GM18526 (cell line): ENCODE measurements at regions not wholly inside any gene's neighbourhood (a gene's known extent, or its start where the extent isn't known, plus 50 kb on each side); places are given as distances from the start of the nearest gene placed in this dataset.

Source experiments
- POLR2A ChIP-seq: IDR thresholded peaks from 3 replicates; pipeline ENCODE4 v1.6.1; 2011; ENCODE audit not compliant: insufficient read length; ENCODE audit errors: extremely low read depth

DNA sequence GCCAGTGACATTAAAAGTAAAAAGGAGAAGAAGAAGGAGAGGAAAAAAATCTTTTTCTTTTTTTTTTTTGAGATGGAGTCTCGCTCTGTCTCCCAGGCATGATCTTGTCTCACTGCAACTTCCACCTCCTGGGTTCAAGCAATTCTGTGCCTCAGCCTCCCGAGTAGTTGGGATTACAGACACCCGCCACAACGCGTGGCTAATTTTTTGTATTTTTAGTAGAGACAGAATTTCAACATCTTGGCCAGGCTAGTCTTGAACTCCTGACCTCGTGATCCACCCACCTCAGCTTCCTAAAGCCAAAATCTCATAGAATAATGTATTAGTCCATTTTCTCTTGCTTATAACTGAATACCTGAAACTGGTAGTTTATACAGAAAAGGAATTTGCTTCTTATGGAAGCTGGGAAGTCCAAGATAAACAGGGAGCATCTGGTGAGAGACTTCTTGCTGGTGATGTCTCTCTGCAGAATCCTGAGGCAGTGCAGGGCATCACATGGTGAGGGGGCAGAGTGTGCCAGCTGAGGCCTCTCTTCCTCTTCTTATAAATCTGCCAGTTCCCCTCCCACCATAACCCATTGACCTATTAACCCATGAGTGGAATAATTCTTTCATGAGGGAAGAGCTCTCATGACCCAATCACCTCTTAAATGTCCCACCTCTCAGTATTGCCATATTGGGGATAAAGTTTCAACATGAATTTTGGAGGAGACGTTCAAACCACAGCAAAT, 466.3 kb downstream of the GADD45G start:
- TF ChIP-seq POLR2A, result no peak

- TF ChIP-seq POLR2A, result no peak
These were observed 468.6 kb downstream of the GADD45G start for GRCh38 chr9:90073186-90073945.

DNA sequence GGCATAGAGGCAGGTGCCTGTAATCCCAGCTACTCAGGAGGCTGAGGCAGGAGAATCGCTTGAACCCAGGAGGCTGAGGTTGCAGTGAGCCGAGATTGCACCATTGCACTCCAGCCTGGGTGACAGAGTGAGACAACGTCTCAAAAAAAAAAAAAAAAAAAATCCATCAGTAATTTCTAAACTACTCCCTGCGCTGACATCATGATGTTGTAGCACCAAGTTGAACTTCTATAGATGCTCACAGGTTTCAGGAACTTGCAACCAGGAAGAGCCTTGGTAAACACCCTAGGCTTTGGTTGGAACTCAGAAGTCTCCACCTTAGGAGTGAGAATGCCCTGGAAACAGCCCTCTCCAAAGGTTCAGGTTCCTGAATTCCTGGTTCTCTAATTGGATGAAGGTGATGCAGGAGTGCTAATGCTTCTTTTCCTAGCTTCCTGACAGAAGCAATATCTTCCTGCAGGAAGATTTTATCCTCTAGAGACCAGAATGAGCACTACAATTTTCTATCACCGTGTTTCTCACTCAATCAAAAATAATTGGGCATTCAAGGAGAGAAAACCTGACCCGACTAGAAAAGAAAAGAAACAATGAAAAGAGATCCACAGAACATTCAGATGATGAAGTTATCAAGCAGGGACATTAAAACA, 469.6 kb downstream of the GADD45G start:
- TF ChIP-seq POLR2A, result no peak

DNA sequence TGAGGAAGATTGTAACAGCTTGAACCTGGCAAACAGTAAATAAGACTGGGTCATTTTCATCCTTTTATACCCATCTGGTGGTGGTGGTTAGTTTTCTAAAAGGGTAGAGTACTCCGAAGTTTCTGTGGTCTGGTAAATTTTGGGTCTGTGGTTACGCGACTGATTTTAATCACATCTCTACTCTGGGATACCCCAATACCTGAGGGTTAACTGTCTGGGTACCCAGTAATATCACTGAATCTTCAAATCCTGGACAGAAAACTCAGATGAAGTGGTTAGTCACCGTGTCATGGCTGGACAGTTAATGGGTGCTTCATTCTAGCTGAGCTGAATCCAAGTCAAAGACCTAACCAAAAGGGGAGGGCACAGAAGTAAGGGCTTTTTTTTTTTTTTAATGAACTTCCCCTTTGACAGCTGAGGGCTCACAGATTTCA, 474.2 kb downstream of the GADD45G start:
- no peak for TF ChIP-seq POLR2A

DNA sequence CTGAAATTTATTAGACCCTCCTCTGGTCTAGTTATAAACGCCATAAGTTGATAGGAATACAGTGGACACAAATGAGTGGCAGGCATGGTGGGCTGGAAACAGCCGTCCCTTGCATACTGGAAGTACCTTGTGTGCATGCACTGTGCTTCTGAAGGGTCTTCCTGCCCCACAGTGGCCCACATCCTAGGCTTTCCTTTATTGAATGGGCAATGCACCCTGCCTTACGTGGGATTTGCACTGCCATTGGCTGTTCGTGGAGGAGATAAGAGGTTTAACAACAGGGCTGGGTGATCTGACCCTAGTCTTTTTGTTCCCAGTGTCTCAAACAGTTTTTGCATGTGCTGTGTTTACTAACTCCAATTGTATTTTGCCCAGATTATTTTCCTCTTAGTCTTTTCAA, 480.8 kb downstream of the GADD45G start:
- no peak for TF ChIP-seq POLR2A

- TF ChIP-seq POLR2A, result no peak
These were observed 481.3 kb downstream of the GADD45G start for GRCh38 chr9:90086101-90086511.

DNA sequence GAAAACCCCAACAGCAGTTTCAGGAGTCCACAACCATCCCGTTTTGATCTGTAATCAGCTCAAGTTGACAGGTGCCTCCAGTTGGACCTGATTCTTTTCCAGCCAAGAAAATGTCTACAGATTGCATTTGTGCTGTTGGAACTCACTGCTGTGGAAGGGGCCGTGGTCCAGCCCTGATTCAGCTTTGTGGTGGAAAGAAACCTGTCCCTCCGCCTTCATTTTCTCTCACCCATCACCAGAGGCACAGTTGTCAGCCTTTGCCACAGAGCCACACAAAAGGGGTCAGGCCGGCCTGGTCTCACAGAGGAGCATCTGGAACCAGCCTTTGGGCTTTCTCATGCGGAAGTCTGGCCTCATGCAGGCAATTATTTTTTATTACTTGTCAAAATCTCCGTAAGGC, 483.6 kb downstream of the GADD45G start:
- TF ChIP-seq POLR2A, result no peak

DNA sequence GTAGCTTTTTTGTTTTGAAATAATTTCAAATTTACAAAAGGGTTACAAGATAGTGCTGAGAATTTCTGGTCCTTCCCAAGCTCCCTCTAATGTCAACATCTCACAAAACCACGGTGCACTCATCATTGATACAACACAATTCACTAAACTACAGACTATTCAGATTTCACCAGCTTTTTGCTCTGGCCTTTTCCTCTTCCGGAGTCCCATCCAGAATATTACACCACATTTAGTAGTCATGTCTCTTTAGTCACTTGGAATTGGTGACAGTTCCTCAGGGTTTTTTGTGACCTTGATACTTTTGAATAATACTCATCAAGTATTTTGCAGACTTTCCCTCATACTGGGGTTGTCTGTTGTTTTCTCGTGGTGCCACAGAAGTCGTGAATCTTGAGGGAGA, 484.0 kb downstream of the GADD45G start:
- no peak for TF ChIP-seq POLR2A

DNA sequence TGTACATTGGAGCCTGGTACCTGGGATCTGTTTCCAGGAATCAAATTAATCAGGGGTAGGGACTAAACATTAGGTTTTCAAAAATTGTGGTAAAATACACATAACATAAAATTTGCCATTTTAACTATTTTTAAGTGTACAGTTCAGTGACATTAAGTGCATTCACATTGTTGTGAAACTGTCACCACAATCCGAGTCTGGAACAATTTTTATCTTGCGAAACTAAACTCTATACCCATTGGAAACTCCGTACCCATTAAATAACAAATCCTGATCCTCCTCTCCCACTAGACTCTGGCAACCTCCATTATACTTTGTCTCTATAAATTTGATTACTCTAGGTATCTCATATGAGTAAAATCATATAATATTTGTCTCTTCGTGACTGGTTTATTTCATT, 486.2 kb downstream of the GADD45G start:
- no peak for TF ChIP-seq POLR2A

- TF ChIP-seq POLR2A, result no peak
These were observed 487.7 kb downstream of the GADD45G start for GRCh38 chr9:90092508-90092907.

DNA sequence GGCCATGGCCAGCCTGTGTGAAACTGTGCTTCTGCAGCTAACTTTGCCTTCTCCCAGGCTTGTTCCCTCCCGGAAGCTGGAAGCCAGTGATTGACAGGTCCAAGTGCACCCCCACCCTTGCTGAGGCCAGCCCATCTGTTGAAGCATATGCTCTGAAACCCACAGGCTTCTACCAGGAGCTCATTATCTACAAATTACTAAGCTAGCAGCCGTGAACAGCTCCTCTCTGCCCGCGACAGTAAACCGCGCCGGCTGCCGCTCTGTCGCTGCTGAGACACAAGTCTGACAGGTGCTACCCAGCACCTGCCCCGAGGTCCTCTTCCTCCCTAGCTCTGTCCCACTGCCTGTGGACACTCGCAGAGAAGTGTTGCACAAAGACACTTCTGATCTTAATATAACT, 490.9 kb downstream of the GADD45G start:
- TF ChIP-seq POLR2A, result no peak

- TF ChIP-seq POLR2A, result no peak
These were observed 492.4 kb downstream of the GADD45G start for GRCh38 chr9:90097237-90097636.

DNA sequence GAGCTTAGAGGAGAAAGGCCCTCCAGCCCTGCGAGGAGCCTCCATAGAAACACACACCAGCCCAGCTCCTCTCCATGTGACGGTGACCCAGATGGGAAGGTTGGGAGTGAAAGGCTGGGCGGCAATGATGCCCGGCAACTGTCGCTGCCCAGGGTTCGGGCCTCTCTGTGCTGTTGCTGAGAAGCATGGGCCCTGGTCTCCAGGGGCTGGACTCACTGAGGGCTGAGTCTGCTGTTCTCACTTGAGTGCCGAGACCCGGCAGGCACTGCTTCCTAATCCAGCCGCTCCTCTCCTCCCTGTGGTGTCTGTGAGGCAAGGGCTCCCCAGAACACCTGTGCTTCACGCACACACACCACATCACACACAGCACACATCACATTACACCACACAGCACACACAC, 493.6 kb downstream of the GADD45G start:
- no peak for TF ChIP-seq POLR2A

GRCh38 chr9:90099262-90099963, 494.6 kb downstream of the GADD45G start:
- no peak for TF ChIP-seq POLR2A

- TF ChIP-seq POLR2A, result no peak
These were observed 495.2 kb downstream of the GADD45G start for GRCh38 chr9:90100014-90100413.
